DMS153 treated with DMSO at 0.1 percent for 48 hours (cell line): ENCODE measurements at regions not wholly inside any gene's neighbourhood (a gene's known extent, or its start where the extent isn't known, plus 50 kb on each side); places are given as distances from the start of the nearest gene placed in this dataset.
A peak's percentile ranks its signal among the peaks of the same experiment; 100 is the strongest.
"Not testable (repeated sequence)": the region's sequence is repeated elsewhere in the genome, so short reads cannot be mapped to it uniquely, and the experiment has no call there.

Source experiments
- DNase-seq: peaks from one replicate; lab custom pipeline; 2025; ENCODE audit not compliant: unreplicated experiment; lab: John Stamatoyannopoulos, UW

- DNase-seq: no peak
Measured at GRCh38 chr14:27712364-27712763, 1054.2 kb upstream of the FOXG1 start.

GRCh38 chr14:27715561-27715960 is 1051.0 kb upstream of the FOXG1 start:
- DNase-seq: no peak

GRCh38 chr14:27721760-27722159 is 1044.8 kb upstream of the FOXG1 start:
- DNase-seq: no peak

- no peak for DNase-seq
Measured at GRCh38 chr14:27725482-27725881, 1041.1 kb upstream of the FOXG1 start.

- no peak for DNase-seq
Measured at GRCh38 chr14:27727251-27727770, 1039.3 kb upstream of the FOXG1 start.

GRCh38 chr14:27730204-27730603 is 1036.4 kb upstream of the FOXG1 start:
- no peak for DNase-seq

GRCh38 chr14:27739657-27740156 is 1026.9 kb upstream of the FOXG1 start:
- DNase-seq: peak; percentile 17

GRCh38 chr14:27750114-27750513 is 1016.5 kb upstream of the FOXG1 start:
- no peak for DNase-seq

GRCh38 chr14:27757642-27758041 is 1008.9 kb upstream of the FOXG1 start:
- DNase-seq: not testable (repeated sequence)

- not testable (repeated sequence) for DNase-seq
Measured at GRCh38 chr14:27760367-27760766, 1006.2 kb upstream of the FOXG1 start.

GRCh38 chr14:27799066-27800028 is 967.2 kb upstream of the FOXG1 start:
- DNase-seq: not testable (repeated sequence)

- DNase-seq: not testable (repeated sequence)
Measured at GRCh38 chr14:27817746-27818430, 948.7 kb upstream of the FOXG1 start.

- DNase-seq: not testable (repeated sequence)
Measured at GRCh38 chr14:27826149-27826548, 940.4 kb upstream of the FOXG1 start.

- not testable (repeated sequence) for DNase-seq
Measured at GRCh38 chr14:27831978-27832377, 934.6 kb upstream of the FOXG1 start.

- DNase-seq: not testable (repeated sequence)
Measured at GRCh38 chr14:27833001-27833400, 933.6 kb upstream of the FOXG1 start.

- DNase-seq: no peak
Measured at GRCh38 chr14:27836386-27836785, 930.2 kb upstream of the FOXG1 start.

GRCh38 chr14:27845241-27845850 is 921.2 kb upstream of the FOXG1 start:
- no peak for DNase-seq

GRCh38 chr14:27845902-27846301 is 920.7 kb upstream of the FOXG1 start:
- DNase-seq: no peak

- not testable (repeated sequence) for DNase-seq
Measured at GRCh38 chr14:27847480-27847879, 919.1 kb upstream of the FOXG1 start.

GRCh38 chr14:27849193-27849592 is 917.4 kb upstream of the FOXG1 start:
- not testable (repeated sequence) for DNase-seq

- DNase-seq: no peak
Measured at GRCh38 chr14:27862684-27863083, 903.9 kb upstream of the FOXG1 start.
